Lower leg skin (tissue), 3 donors: ENCODE measurements at regions not wholly inside any gene's neighbourhood (a gene's known extent, or its start where the extent isn't known, plus 50 kb on each side); places are given as distances from the start of the nearest gene placed in this dataset.

Source experiments
- CTCF ChIP-seq, 3 donors: fragments of 450-650 bp; IDR thresholded peaks; one replicate each; pipeline ENCODE4 v1.5.1; 2016; ENCODE audit warnings: antibody characterized with exemption in 3 of 3, mild to moderate bottlenecking in 3 of 3, moderate library complexity in 2 of 3
- POLR2A ChIP-seq, 2 donors: fragments of 450-650 bp; IDR thresholded peaks; one replicate each; pipeline ENCODE4 v1.6.1; 2016 to 2017; ENCODE audit warnings: antibody characterized with exemption in 2 of 2, mild to moderate bottlenecking in 1 of 2, moderate library complexity in 1 of 2

DNA sequence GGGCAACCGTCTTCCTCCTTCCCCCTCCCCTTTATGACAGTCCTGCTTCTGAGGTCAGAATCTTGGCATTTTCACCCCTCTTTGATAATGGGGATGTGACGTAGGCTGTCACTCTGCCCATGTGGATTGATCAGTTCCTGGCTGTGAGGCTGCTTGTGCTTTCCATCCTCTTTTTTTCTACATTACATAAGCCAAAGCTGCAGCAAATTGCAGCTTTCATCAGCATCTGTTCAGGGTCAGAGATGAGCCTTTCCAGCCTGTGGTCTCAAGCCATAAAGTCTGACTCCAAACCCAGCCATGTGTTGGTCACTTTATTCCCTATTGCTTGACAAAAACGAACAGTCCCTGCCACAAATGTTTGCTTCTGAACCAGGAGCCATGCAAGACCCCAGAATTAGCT is 535.1 kb downstream of the CDH11 start:
- TF ChIP-seq CTCF (IDR thresholded peaks at IDR 0.05), result no peak
- TF ChIP-seq POLR2A (IDR thresholded peaks at IDR 0.05), result no peak
